CD14-positive monocyte (primary cell): ENCODE measurements at regions not wholly inside any gene's neighbourhood (a gene's known extent, or its start where the extent isn't known, plus 50 kb on each side); places are given as distances from the start of the nearest gene placed in this dataset.
A peak's percentile ranks its signal among the peaks of the same experiment; 100 is the strongest.

Source experiments
- DNase-seq, 3 donors: peaks; one replicate each; pipeline ENCODE4 v3.0.0-alpha.2; 2011 to 2022
- H2AFZ ChIP-seq: 2 replicates; pipeline ENCODE4 v1.6.0; 2012; ENCODE audit warnings: mild to moderate bottlenecking, low read depth, low read length, inconsistent platforms; ENCODE audit not compliant: insufficient read depth, poor library complexity, severe bottlenecking
- H3K27ac ChIP-seq, 2 donors: 1 replicate in 1 of 2; 2 replicates in 1 of 2; pipeline ENCODE4 v1.5.1; 2012 to 2013; ENCODE audit warnings: low read length in 2 of 2, control low read depth in 1 of 2, inconsistent platforms in 1 of 2, low read depth in 1 of 2, mild to moderate bottlenecking in 1 of 2
- H3K27me3 ChIP-seq, 2 donors: one replicate each; pipeline versions ENCODE4 v1.6.0 to v1.6.1; 2011 to 2013; ENCODE audit warnings: low read length in 2 of 2; ENCODE audit not compliant: control insufficient read depth in 2 of 2, insufficient read depth in 2 of 2
- H3K36me3 ChIP-seq, 2 donors: replicated peaks in 1 of 2; 1 replicate in 1 of 2; 2 replicates in 1 of 2; pipeline versions ENCODE4 v1.5.1 to v1.6.1; 2012 to 2013; ENCODE audit warnings: low read length in 2 of 2, control low read depth in 1 of 2, inconsistent platforms in 1 of 2, mild to moderate bottlenecking in 1 of 2; ENCODE audit not compliant: insufficient read depth in 2 of 2, control insufficient read depth in 1 of 2
- H3K4me1 ChIP-seq, 2 donors: 1 replicate in 1 of 2; 2 replicates in 1 of 2; pipeline versions ENCODE4 v1.5.1 to v1.6.1; 2012 to 2013; ENCODE audit warnings: low read length in 2 of 2, control low read depth in 1 of 2, inconsistent platforms in 1 of 2, mild to moderate bottlenecking in 1 of 2, moderate library complexity in 1 of 2; ENCODE audit not compliant: insufficient read depth in 2 of 2, control insufficient read depth in 1 of 2
- H3K4me2 ChIP-seq: replicated peaks from 2 replicates; pipeline ENCODE3; 2012; ENCODE audit warnings: low read length, moderate library complexity, mild to moderate bottlenecking; ENCODE audit not compliant: poor library complexity, severe bottlenecking; ENCODE audit errors: extremely low read depth
- H3K4me3 ChIP-seq, 3 experiments: fragments of 200-600 bp in 1 of 3; sonication (generic) in 1 of 3; replicated peaks in 1 of 3; 1 replicate in 2 of 3; 2 replicates in 1 of 3; pipeline ENCODE4 v1.5.1; 2011 to 2013; ENCODE audit warnings: low read length in 3 of 3, mild to moderate bottlenecking in 3 of 3, control low read depth in 2 of 3, low read depth in 2 of 3, inconsistent platforms in 1 of 3, moderate library complexity in 1 of 3
- H3K79me2 ChIP-seq: 2 replicates; pipeline ENCODE4 v1.6.0; 2012; ENCODE audit warnings: mild to moderate bottlenecking, control low read depth, inconsistent platforms, low read length, moderate library complexity; ENCODE audit not compliant: insufficient read depth
- H3K9ac ChIP-seq: 2 replicates; pipeline ENCODE4 v1.6.0; 2017; ENCODE audit warnings: low read length, mild to moderate bottlenecking; ENCODE audit not compliant: insufficient read depth, poor library complexity, severe bottlenecking
- H3K9me3 ChIP-seq, 2 donors: replicated peaks in 1 of 2; 1 replicate in 1 of 2; 2 replicates in 1 of 2; pipeline versions ENCODE4 v1.5.1 to v1.6.1; 2012 to 2013; ENCODE audit warnings: low read length in 2 of 2, control low read depth in 1 of 2; ENCODE audit not compliant: control insufficient read depth in 1 of 2, insufficient read depth in 1 of 2
- H4K20me1 ChIP-seq: 2 replicates; pipeline ENCODE4 v1.6.0; 2012; ENCODE audit warnings: mild to moderate bottlenecking, low read length, control low read depth, moderate library complexity; ENCODE audit not compliant: insufficient read depth
- H3K27ac Mint-ChIP-seq, 7 donors: one replicate each; pipeline ENCODE4 v1.8.0; 2020; ENCODE audit warnings: mild to moderate bottlenecking in 7 of 7, mixed read lengths in 7 of 7, moderate library complexity in 6 of 7, inconsistent platforms in 2 of 7
- H3K27me3 Mint-ChIP-seq, 3 donors: one replicate each; pipeline ENCODE4 v1.8.0; 2021 to 2022; ENCODE audit warnings: low read depth in 3 of 3, mild to moderate bottlenecking in 3 of 3, mixed read lengths in 3 of 3, moderate library complexity in 3 of 3, inconsistent platforms in 1 of 3
- H3K36me3 Mint-ChIP-seq, 2 donors: one replicate each; pipeline ENCODE4 v1.8.0; 2020; ENCODE audit warnings: mixed read lengths in 2 of 2, inconsistent platforms in 1 of 2, mild to moderate bottlenecking in 1 of 2
- H3K4me1 Mint-ChIP-seq: one replicate; pipeline ENCODE4 v1.8.0; 2020; ENCODE audit warnings: mild to moderate bottlenecking, mixed read lengths
- H3K4me3 Mint-ChIP-seq, 2 donors: one replicate each; pipeline ENCODE4 v1.8.0; 2020; ENCODE audit warnings: mild to moderate bottlenecking in 2 of 2, mixed read lengths in 2 of 2, moderate library complexity in 1 of 2
- H3K9me3 Mint-ChIP-seq, 7 donors: one replicate each; pipeline ENCODE4 v1.8.0; 2020 to 2022; ENCODE audit warnings: mixed read lengths in 7 of 7, mild to moderate bottlenecking in 6 of 7, moderate library complexity in 6 of 7, inconsistent platforms in 2 of 7
- CTCF ChIP-seq: fragments of 200-600 bp; IDR thresholded peaks from one replicate; pipeline ENCODE4 v1.8.0; 2022; ENCODE audit warnings: antibody characterized with exemption, mild to moderate bottlenecking
- WGBS: methylation state at CpG from one replicate; pipeline ENCODE4 v1.1.5; 2013; ENCODE audit warnings: missing lambda C conversion rate; ENCODE audit not compliant: insufficient coverage; 5-methylcytosine and 5-hydroxymethylcytosine counted together
- intact Hi-C, 2 donors: fragments of 100-400 bp; cut with micrococcal nuclease; formaldehyde crosslinking; loops; one replicate each; pipeline versions ENCODE4 v1.15.0 to v1.15.1; 2023

- DNase-seq: no peak
- Mint-ChIP-seq H3K27me3 (peaks cover 2 to 6% (median 4%) of the 10 kb centered on the region in 3 donors), H3K4me1 (peaks cover 13% of the 10 kb centered on the region), H3K4me3 (no peak overlapping the region), H3K36me3 (no peaks in the 10 kb centered on the region), H3K9me3 (no peaks in the 10 kb centered on the region), H3K27ac (no peak overlapping the region)
- Histone ChIP-seq H3K4me3 (no peak overlapping the region), H3K4me2 (no peak overlapping the region), H3K79me2 (no peaks in the 10 kb centered on the region), H3K36me3 (no peaks in the 10 kb centered on the region), H3K9me3 (no peaks in the 10 kb centered on the region), H3K4me1 (peaks cover 6 to 10% of the 10 kb centered on the region in 2 donors), H2AFZ (no peak overlapping the region), H3K9ac (no peak overlapping the region), H3K27me3 (no peaks in the 10 kb centered on the region), H4K20me1 (no peaks in the 10 kb centered on the region), H3K27ac (no peak overlapping the region)
- intact Hi-C loops: no loop called here
- 83% methylated on average over 2 of the region's 2 CpGs for WGBS
- TF ChIP-seq CTCF: no peak
Observed at GRCh38 chr1:93769777-93770176, 88.1 kb upstream of the BCAR3 start.

- peaks cover 2 to 6% (median 5%) of the 10 kb centered on the region in 3 donors for H3K27me3 Mint-ChIP-seq
- intact Hi-C loops: no loop called here
- peak overlapping the region in 1 of 7 donors; percentile 31 for H3K27ac Mint-ChIP-seq
- H3K27me3 ChIP-seq: no peaks in the 10 kb centered on the region
- no peak overlapping the region for H3K4me3 ChIP-seq
- no peak overlapping the region for H3K9ac ChIP-seq
- no peaks in the 10 kb centered on the region for H3K36me3 Mint-ChIP-seq
- no peaks in the 10 kb centered on the region for H3K9me3 Mint-ChIP-seq
- no peaks in the 10 kb centered on the region for H3K79me2 ChIP-seq
- H3K4me3 Mint-ChIP-seq: no peak overlapping the region
- H3K4me2 ChIP-seq: peak overlapping the region; percentile 1
- WGBS: 0% methylated on average over 1 of the region's 6 CpGs
- no peak for DNase-seq
- peak overlapping the region; percentile 49 for H2AFZ ChIP-seq
- peaks cover 6 to 10% of the 10 kb centered on the region in 2 donors for H3K4me1 ChIP-seq
- H3K9me3 ChIP-seq: no peaks in the 10 kb centered on the region
- H3K4me1 Mint-ChIP-seq: peaks cover 13% of the 10 kb centered on the region
- no peaks in the 10 kb centered on the region for H3K36me3 ChIP-seq
- no peak for TF ChIP-seq CTCF
- H3K27ac ChIP-seq: no peak overlapping the region
- H4K20me1 ChIP-seq: no peaks in the 10 kb centered on the region
Observed at GRCh38 chr1:93768380-93768863, 86.8 kb upstream of the BCAR3 start.
